ENCODE measurements at regions not wholly inside any gene's neighbourhood (a gene's known extent, or its start where the extent isn't known, plus 50 kb on each side); places are given as distances from the start of the nearest gene placed in this dataset.

- TF ChIP-seq CREB1 (IDR thresholded peaks at IDR 0.05; ENCODE audit: low read depth) (no peak), EP300 (IDR thresholded peaks at IDR 0.05; ENCODE audit: borderline replicate concordance) (no peak), TEAD4 (IDR thresholded peaks at IDR 0.05) (no peak), RAD21 (IDR thresholded peaks at IDR 0.05; ENCODE audit: low read depth) (no peak)
These were observed 147.6 kb upstream of the CES5A start for GRCh38 chr16:56022818-56023217.

Measured in Ishikawa (cell line).